Activated naive CD8-positive, alpha-beta T cell treated with anti-CD3 and anti-CD28 coated beads for 36 hours (primary cell): ENCODE measurements at regions not wholly inside any gene's neighbourhood (a gene's known extent, or its start where the extent isn't known, plus 50 kb on each side); places are given as distances from the start of the nearest gene placed in this dataset.
"Not testable (repeated sequence)": the region's sequence is repeated elsewhere in the genome, so short reads cannot be mapped to it uniquely, and the experiment has no call there.

Experiments used
- DNase-seq: peaks from one replicate; pipeline ENCODE4 v3.0.0; 2021
- H3K27ac Mint-ChIP-seq: one replicate; pipeline ENCODE4 v1.8.0; 2022; ENCODE audit warnings: mild to moderate bottlenecking, moderate library complexity, mixed read lengths
- H3K27me3 Mint-ChIP-seq: one replicate; pipeline ENCODE4 v1.8.0; 2022; ENCODE audit warnings: mild to moderate bottlenecking, mixed read lengths
- H3K36me3 Mint-ChIP-seq: one replicate; pipeline ENCODE4 v1.8.0; 2021; ENCODE audit warnings: mild to moderate bottlenecking, mixed read lengths
- H3K4me1 Mint-ChIP-seq: one replicate; pipeline ENCODE4 v1.8.0; 2021; ENCODE audit warnings: mixed read lengths
- H3K4me3 Mint-ChIP-seq: one replicate; pipeline ENCODE4 v1.8.0; 2022; ENCODE audit warnings: mild to moderate bottlenecking, moderate library complexity, mixed read lengths
- H3K9me3 Mint-ChIP-seq: one replicate; pipeline ENCODE4 v1.8.0; 2022; ENCODE audit warnings: mixed read lengths

DNA sequence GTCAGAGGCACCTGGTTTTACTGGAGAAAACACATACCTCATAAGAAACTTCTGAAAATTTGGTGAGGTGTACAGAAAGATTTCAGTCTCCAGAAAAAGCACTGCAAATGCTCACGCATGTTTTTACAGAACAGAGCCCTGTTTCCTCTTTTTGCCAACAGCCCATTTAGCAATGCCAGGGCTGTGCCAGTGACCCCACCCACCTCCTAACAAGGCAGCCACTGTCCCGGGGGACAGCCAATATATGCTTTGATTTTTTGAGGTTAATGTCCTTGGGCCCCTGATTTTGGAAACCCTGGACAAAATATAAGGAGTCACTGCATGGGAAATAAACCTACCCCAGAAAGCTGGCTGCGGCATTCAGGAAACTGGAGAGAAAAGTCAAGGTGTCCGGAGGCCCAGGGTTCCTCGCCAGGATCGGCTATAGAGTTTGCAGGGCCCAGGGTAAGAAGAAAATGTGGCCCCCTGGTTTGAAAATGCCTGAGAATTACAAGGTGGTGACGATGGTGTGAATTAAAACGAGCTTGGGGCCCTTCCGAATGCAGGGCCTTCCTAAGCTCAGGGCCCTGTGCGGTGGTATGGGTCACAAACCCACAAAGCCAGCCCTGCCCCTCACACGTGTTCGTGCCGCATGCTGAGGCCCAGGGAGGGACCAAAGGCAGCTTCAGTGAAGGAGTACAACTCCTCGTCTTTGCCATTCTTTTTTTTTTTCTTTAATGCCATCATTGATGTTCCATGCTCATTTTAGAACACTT lies 71.1 kb upstream of the WNT7B start:
- Mint-ChIP-seq H3K36me3 (no peaks in the 10 kb centered on the region), H3K27ac (no peak overlapping the region), H3K4me3 (no peak overlapping the region), H3K27me3 (no peaks in the 10 kb centered on the region), H3K4me1 (peaks cover 20% of the 10 kb centered on the region), H3K9me3 (no peaks in the 10 kb centered on the region)
- DNase-seq: no peak

DNA sequence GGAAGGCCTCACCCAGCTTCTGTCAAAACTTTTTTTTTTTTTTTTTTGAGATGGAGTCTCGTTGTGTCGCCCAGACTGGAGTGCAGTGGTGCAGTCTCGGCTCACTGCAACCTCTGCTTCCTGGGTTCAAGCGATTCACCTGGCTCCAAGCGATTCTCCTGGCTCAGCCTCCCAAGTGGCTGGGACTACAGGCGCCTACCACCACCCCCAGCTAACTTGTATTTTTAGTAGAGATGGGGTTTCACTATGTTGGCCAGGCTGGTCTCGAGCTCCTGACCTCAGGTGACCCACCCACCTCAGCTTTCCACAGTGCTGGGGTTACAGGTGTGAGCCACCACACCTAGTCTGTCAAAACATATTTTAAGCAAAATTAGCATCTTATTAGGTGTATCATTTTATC lies 71.7 kb upstream of the WNT7B start:
- not testable (repeated sequence) for H3K4me3 Mint-ChIP-seq, H3K36me3 Mint-ChIP-seq, H3K9me3 Mint-ChIP-seq, H3K27me3 Mint-ChIP-seq, H3K27ac Mint-ChIP-seq, DNase-seq
- peaks cover 18% of the 10 kb centered on the region for H3K4me1 Mint-ChIP-seq

DNA sequence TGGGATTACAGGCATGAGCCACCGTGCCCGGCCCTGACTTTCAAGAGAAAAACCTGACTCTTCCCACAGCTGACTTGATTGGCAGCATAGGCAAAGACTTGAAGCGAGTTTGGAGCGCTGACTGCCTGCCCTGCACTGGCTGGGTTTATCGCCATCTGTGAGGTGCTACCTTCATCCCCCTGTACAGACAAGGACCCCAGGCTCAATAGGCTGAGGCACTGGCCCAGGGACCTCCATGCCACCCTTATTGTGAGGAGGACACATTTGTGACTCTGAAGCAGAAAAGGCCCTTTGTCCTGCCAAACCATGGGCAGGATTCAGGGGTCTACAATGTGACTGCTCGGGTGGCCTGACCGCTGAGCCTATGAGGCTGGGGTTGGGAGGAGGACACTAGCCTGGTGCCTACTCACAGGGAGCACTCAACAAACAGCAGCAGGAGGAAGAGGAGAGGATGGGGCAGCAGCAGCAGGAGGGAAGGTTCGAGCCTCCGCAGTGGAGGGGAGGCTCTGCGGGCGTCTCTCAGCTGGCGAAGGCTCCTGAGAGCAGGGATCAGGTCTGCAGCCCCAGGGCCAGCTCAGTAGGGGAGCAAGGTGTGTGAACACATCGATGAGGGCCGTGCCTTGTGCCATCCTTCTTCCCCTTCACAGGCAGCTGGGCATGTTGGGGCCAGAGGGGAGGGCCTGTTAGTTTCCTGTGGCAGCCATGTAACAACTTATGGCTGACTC lies 72.9 kb upstream of the WNT7B start:
- no peak for DNase-seq
- H3K4me1 Mint-ChIP-seq: peaks cover 19% of the 10 kb centered on the region
- H3K27me3 Mint-ChIP-seq: no peaks in the 10 kb centered on the region
- no peak overlapping the region for H3K27ac Mint-ChIP-seq
- H3K9me3 Mint-ChIP-seq: no peaks in the 10 kb centered on the region
- no peaks in the 10 kb centered on the region for H3K36me3 Mint-ChIP-seq
- H3K4me3 Mint-ChIP-seq: no peak overlapping the region

DNA sequence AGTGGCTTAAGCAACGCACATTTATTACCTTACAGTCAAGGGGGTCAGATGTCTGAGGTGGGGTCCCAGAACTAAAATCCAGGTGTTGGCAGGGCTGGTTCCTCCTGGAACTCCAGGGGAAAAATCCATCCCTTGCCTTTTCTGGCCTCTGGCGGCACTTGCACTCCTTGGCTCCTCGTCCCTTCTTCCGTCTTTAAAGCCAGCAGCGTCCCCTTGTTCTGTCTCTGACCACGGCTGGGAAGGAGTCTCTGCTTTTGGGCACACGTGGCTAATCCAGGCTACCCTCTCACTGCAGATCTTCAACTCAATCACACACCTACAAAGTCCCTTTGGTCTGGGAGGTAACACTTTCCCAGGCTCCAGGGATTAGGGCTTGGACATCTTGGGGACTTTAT lies 73.5 kb upstream of the WNT7B start:
- no peak overlapping the region for H3K4me3 Mint-ChIP-seq
- H3K36me3 Mint-ChIP-seq: no peaks in the 10 kb centered on the region
- no peaks in the 10 kb centered on the region for H3K9me3 Mint-ChIP-seq
- no peak for DNase-seq
- peaks cover 25% of the 10 kb centered on the region for H3K4me1 Mint-ChIP-seq
- H3K27me3 Mint-ChIP-seq: no peaks in the 10 kb centered on the region
- no peak overlapping the region for H3K27ac Mint-ChIP-seq

DNA sequence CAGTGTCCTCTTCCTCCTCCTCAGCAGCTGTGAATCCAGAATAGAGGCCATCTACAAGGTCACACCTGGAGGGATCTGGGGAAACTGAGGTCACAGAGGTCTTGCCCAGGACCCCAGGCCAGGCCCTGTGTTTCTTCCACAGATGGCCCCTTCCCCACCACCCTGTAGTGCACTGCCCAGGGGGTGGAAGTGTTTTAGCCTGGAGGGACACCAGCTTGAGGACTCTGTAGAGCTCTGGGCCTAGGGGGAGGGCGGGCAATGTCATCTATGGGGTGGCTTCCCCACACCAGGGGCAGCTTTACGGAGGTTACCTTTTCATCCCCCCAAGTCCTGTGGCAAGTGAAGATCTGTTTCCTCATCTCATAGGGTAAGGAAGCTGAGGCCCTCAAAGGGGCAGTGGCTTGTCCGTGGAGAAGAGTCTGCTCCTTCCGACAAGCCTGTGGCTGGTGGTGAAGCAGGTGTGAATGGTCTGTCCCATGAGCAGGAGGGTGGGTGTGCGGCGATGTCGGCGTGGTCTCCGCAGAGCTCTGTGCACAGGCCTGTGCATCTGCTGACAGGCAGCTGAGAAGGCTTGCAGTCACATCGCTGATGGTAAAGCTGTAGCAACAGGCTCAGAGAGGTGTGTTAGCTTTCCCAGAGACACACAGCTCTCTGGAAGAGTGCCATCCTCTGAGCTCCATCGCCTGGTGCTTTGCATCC lies 74.1 kb upstream of the WNT7B start:
- Mint-ChIP-seq H3K4me3 (no peak overlapping the region), H3K27ac (peak overlapping the region; percentile 48), H3K36me3 (no peaks in the 10 kb centered on the region), H3K9me3 (no peaks in the 10 kb centered on the region), H3K4me1 (peaks cover 28% of the 10 kb centered on the region), H3K27me3 (no peaks in the 10 kb centered on the region)
- no peak for DNase-seq

DNA sequence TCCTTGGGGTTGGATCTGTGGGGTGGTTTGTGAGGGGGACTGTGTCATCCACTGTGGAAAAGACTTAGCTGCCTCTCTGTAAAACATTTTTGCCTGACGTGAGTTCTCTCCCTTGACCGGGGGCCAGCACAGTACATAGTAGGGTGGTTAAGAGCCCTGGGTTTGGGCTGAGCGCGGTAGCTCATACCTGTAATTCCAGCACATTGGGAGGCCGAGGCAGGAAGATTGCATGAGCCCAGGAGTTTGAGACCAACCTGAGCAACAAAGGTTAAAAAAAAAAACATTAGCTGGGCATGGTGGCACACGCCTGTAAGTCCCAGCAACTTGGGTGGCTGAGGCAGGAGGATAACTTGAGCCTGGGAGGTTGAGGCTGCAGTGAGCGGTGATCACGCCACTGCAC lies 74.7 kb upstream of the WNT7B start:
- Mint-ChIP-seq H3K27me3 (no peaks in the 10 kb centered on the region), H3K9me3 (no peaks in the 10 kb centered on the region), H3K27ac (peak overlapping the region; percentile 48), H3K36me3 (no peaks in the 10 kb centered on the region), H3K4me1 (peaks cover 33% of the 10 kb centered on the region), H3K4me3 (peak overlapping the region; percentile 14)
- no peak for DNase-seq

DNA sequence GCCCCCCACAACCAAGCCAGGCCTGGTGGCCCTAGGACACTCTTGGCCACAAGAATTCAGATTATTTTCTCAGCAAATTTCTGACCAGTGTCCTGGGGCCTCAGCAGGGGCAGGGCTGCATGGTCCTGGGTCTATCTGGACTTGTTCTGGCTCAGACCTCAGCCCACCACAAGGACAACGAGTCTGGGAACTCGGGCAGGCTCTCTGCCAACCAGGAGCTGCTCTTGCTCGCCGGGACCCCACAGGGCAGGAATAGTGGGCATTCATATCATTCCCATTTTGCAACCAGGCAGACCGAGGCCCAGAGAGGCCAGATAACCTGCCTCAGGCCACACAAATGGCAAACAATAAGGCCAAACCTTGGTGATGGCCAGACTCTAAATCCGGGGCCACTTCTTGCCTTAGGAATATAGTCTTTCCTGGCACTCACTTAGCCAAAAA lies 75.4 kb upstream of the WNT7B start:
- Mint-ChIP-seq H3K27me3 (no peaks in the 10 kb centered on the region), H3K36me3 (no peaks in the 10 kb centered on the region), H3K4me1 (peaks cover 36% of the 10 kb centered on the region), H3K9me3 (no peaks in the 10 kb centered on the region), H3K27ac (peak overlapping the region; percentile 95), H3K4me3 (peak overlapping the region; percentile 90)
- no peak for DNase-seq

DNA sequence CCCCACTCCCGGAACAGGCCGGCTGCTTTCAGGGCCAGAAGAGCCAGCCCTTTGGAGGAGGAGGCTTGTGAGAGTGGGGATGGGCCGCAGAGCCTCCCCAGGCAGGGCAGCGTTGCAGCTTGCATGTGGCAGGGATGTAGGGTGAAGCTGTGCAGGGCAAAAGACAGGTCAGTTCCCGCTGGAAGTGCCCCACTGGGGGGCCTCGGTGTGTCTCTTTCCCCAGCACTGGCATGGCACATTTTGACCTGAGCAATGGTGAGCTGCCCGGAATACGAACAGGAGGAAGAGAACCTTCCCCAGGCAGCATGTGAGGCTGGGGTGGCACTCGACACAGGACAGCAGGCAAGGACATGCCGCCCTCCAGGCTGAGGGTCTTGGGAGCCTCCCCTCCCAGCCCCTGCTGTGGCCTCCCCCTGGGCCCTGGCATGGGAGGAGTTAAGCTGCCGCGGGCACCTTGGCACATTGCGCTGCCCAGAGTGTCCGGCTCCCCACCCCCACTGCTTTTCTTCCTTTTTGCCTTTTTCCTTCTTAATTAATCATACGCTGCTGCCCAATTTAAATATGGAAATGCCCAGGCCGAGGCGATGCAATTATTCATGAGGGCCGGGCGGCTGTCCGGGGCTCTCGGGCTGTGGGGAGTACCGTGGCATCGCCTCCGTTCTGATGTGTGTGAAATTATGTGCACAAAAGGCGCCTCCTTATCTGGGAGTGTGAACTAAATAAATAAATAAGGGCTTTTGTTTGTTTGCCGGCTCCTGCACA lies 76.0 kb upstream of the WNT7B start:
- H3K27ac Mint-ChIP-seq: peak overlapping the region; percentile 95
- no peaks in the 10 kb centered on the region for H3K9me3 Mint-ChIP-seq
- H3K4me1 Mint-ChIP-seq: peaks cover 42% of the 10 kb centered on the region
- no peaks in the 10 kb centered on the region for H3K36me3 Mint-ChIP-seq
- no peaks in the 10 kb centered on the region for H3K27me3 Mint-ChIP-seq
- H3K4me3 Mint-ChIP-seq: peak overlapping the region; percentile 90
- no peak for DNase-seq

DNA sequence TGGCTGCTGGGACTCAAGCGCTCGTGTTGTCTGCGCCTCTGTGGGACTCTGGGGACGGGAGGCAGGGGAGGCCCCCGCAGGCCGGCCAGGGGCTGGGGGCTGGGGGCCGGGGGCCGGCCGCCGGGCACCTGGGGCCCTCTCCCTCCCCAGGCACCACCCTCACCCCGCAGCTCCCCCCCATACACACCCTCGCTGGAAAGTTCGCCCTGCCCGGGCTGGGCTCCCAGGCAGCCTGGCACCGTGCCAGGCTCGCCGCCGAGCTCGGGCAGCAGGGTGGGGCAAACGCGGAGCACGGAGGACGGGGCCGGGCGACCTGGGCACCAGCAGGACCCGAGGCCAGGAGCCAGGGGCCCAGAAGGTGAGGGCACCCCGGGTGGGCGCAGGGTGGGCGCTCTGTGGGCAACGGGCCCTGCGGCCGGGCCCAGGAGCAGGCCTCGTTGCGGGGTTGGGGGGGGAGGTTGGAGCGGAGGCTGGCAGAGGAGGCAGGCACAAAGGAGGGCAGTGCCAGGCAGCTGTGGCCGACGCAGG lies 76.7 kb upstream of the WNT7B start:
- no peaks in the 10 kb centered on the region for H3K9me3 Mint-ChIP-seq
- no peaks in the 10 kb centered on the region for H3K36me3 Mint-ChIP-seq
- peak; percentile 62 for DNase-seq
- no peaks in the 10 kb centered on the region for H3K27me3 Mint-ChIP-seq
- H3K27ac Mint-ChIP-seq: peak overlapping the region; percentile 95
- peaks cover 46% of the 10 kb centered on the region for H3K4me1 Mint-ChIP-seq
- peak overlapping the region; percentile 90 for H3K4me3 Mint-ChIP-seq

DNA sequence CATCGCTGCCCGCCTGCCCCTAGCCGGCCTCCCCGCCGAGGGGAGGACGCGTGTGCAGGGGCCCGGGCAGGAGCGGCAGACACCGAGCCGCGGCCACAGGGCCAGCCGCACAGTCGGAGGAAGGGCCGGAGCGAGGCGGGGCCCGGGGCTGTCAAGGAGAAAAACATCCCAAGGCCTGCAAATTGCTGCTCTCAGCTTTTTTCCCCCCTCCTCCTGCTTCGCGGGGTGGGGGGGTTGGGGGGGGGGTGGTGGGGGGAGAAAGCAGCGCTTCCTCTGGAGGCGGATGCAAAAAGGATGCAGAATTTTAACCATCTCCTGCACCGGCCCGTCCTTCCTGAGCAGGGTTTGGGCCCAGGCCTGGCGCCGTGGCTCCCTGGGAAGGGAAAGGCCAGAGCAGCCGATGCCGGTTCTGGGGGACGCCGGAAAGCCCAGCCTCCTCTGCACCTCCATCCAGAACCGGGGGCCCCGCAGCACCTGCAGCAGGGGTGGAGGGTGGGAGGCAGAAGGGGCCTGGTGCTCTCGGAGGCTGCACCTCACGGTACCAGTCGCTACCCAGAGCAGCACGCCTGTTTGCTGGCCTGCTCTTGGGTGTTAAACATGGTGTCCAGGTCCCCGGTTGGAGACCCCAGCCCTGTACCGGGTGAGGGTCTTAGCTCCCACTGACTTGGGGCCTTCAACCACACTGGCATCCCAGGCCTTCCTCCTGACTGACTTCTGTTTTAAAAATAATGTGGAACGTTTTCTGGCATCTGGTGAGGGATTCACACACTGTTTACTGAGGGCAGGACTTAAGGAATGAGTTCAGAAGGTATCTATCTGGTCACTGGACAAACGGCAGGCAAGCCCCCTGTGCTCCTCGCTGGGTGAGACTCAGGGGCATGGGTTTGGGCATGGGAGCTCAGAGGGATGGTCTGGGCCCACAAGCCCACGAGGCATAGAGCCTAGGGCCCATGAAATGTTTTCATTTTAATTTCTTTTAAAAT lies 77.4 kb upstream of the WNT7B start:
- peaks cover 47% of the 10 kb centered on the region for H3K4me1 Mint-ChIP-seq
- peak; percentile 47 for DNase-seq
- H3K27me3 Mint-ChIP-seq: no peaks in the 10 kb centered on the region
- H3K27ac Mint-ChIP-seq: peak overlapping the region; percentile 89
- no peaks in the 10 kb centered on the region for H3K9me3 Mint-ChIP-seq
- peak overlapping the region; percentile 90 for H3K4me3 Mint-ChIP-seq
- H3K36me3 Mint-ChIP-seq: peaks cover under 1% of the 10 kb centered on the region

DNA sequence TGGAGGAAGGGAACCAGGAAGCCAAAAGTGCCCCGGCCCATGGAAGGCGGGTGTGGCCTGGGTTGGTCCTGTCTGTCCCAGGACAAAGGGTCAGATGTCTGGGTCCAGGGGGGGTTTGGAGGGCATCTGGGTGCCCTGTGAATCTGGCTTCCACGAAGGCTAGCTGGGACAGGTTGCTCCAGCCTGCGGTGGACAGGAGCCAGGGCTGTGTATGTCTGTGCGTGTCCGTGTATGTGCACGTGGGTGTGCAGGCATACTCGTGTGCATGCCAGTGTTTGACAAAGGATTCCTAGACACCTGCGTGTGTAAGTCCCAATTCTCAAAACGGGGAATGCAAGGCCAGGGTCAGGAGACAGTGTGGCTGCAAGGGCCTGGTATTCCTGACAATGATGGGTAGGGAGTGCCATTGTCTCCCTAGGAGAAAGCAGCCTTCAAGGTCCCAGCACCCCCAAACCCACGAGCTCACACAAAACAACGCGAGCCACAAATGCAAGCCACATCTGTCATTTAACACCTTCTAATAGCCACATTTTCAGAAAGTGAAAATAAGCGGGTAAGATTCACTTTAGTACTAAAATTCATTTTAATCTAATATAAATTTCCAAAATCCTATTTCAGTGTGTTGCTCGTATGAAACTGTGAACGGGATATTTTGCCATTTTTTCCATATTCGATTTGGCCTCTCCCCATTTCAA lies 78.4 kb upstream of the WNT7B start:
- no peak for DNase-seq
- Mint-ChIP-seq H3K36me3 (peaks cover 2% of the 10 kb centered on the region), H3K9me3 (no peaks in the 10 kb centered on the region), H3K27ac (peak overlapping the region; percentile 89), H3K27me3 (no peaks in the 10 kb centered on the region), H3K4me3 (peak overlapping the region; percentile 84), H3K4me1 (peaks cover 48% of the 10 kb centered on the region)

DNA sequence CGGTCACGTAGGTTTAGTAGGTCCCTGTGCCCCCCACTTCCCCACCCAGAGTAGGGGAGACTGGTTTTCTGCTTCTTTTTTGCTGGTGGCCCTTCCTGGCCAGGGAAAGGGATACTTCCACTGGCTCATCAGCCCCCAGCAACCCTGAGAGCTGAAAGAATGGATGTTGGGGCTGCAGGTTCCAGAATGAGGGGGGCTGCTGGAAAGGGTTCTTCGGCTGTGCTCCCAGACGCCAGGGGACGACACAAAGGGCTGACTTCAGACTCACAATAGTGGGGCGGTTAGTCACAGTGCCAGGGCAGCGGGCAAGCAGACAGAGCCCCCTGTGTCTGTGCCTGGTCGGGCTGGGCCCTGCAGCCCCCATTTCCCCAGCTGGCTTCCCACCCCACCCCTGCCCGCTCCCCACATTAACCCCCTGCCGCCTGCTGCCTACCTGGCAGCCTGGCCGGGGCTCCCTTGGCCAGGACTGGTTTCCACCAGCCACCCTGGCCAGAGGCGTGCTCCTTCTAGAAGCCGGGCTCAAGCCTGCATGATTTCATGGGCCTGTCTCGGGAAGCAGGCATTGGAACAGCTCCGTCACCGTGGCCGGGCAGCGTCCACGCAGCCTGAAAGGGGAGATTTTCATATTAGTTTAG lies 79.1 kb upstream of the WNT7B start:
- no peak for DNase-seq
- H3K4me3 Mint-ChIP-seq: no peak overlapping the region
- H3K27ac Mint-ChIP-seq: no peak overlapping the region
- peaks cover 2% of the 10 kb centered on the region for H3K36me3 Mint-ChIP-seq
- no peaks in the 10 kb centered on the region for H3K27me3 Mint-ChIP-seq
- H3K9me3 Mint-ChIP-seq: no peaks in the 10 kb centered on the region
- H3K4me1 Mint-ChIP-seq: peaks cover 46% of the 10 kb centered on the region
